Left ventricle myocardium inferior (tissue), 1 donor: ENCODE measurements at regions not wholly inside any gene's neighbourhood (a gene's known extent, or its start where the extent isn't known, plus 50 kb on each side); places are given as distances from the start of the nearest gene placed in this dataset.
"Not testable (repeated sequence)": the region's sequence is repeated elsewhere in the genome, so short reads cannot be mapped to it uniquely, and the experiment has no call there.

ENCODE experiments used
- DNase-seq: peaks from one replicate; pipeline ENCODE4 v3.0.0-alpha.2; 2020
- H3K27ac ChIP-seq: fragments of 200-600 bp; replicated peaks from 2 replicates; pipeline ENCODE4 v1.8.0; 2021
- H3K27me3 ChIP-seq: fragments of 200-600 bp; 2 replicates; pipeline ENCODE4 v1.8.0; 2021; ENCODE audit warnings: low read depth
- H3K36me3 ChIP-seq: fragments of 200-600 bp; 2 replicates; pipeline ENCODE4 v1.8.0; 2021
- H3K4me1 ChIP-seq: fragments of 200-600 bp; 2 replicates; pipeline ENCODE4 v1.8.0; 2021
- H3K4me3 ChIP-seq: fragments of 200-600 bp; 2 replicates; pipeline ENCODE4 v1.8.0; 2021; ENCODE audit warnings: mild to moderate bottlenecking, moderate library complexity
- H3K9me3 ChIP-seq: fragments of 200-600 bp; replicated peaks from 2 replicates; pipeline ENCODE4 v1.8.0; 2021
- CTCF ChIP-seq: fragments of 200-600 bp; IDR thresholded peaks from 2 replicates; pipeline ENCODE4 v1.8.0; 2021; ENCODE audit warnings: antibody characterized with exemption, mild to moderate bottlenecking, borderline replicate concordance
- intact Hi-C: fragments of 100-400 bp; cut with micrococcal nuclease; formaldehyde crosslinking; loops from one replicate; pipeline ENCODE4 v1.11.0; 2022
- donor health status: DM: no; HTN: yes; CAD: no; lungs with severe emphysema.

GRCh38 chrX:40895246-40895645 lies 159.9 kb upstream of the MED14 start:
- intact Hi-C loops, result no loop called here
- H3K27ac ChIP-seq, result no peak overlapping the region

GRCh38 chrX:40897718-40898270 lies 162.5 kb upstream of the MED14 start:
- no peak overlapping the region for H3K27ac ChIP-seq
- H3K36me3 ChIP-seq, result no peaks in the 10 kb centered on the region
- TF ChIP-seq CTCF, result no peak
- no peaks in the 10 kb centered on the region for H3K9me3 ChIP-seq
- intact Hi-C loops, result no loop called here
- H3K4me3 ChIP-seq, result no peak overlapping the region
- H3K4me1 ChIP-seq, result no peaks in the 10 kb centered on the region
- H3K27me3 ChIP-seq, result no peaks in the 10 kb centered on the region
- DNase-seq, result no peak

More at GRCh38 chrX:40895246-40895645, 159.9 kb upstream of the MED14 start:
- no peak overlapping the region for H3K4me3 ChIP-seq
- no peak for DNase-seq
- no peak for TF ChIP-seq CTCF
- H3K9me3 ChIP-seq, result no peaks in the 10 kb centered on the region
- H3K27me3 ChIP-seq, result no peaks in the 10 kb centered on the region
- H3K36me3 ChIP-seq, result no peaks in the 10 kb centered on the region
- no peaks in the 10 kb centered on the region for H3K4me1 ChIP-seq

- H3K27me3 ChIP-seq, result not testable (repeated sequence)
Measured at GRCh38 chrX:40904739-40905138, 169.4 kb upstream of the MED14 start.

GRCh38 chrX:40908026-40908425 lies 172.7 kb upstream of the MED14 start:
- Histone ChIP-seq H3K4me3 (no peak overlapping the region), H3K36me3 (no peaks in the 10 kb centered on the region), H3K9me3 (no peaks in the 10 kb centered on the region), H3K27ac (no peak overlapping the region), H3K4me1 (no peaks in the 10 kb centered on the region), H3K27me3 (no peaks in the 10 kb centered on the region)
- intact Hi-C loops, result no loop called here
- DNase-seq, result no peak
- no peak for TF ChIP-seq CTCF

More at GRCh38 chrX:40904739-40905138, 169.4 kb upstream of the MED14 start:
- H3K4me1 ChIP-seq, H3K4me3 ChIP-seq, H3K36me3 ChIP-seq, intact Hi-C loops, H3K9me3 ChIP-seq, H3K27ac ChIP-seq, DNase-seq: not testable (repeated sequence)

- intact Hi-C loops, result no loop called here
Measured at GRCh38 chrX:40908857-40909475, 173.6 kb upstream of the MED14 start.

More at GRCh38 chrX:40908857-40909475, 173.6 kb upstream of the MED14 start:
- Histone ChIP-seq H3K4me3 (no peak overlapping the region), H3K4me1 (no peaks in the 10 kb centered on the region), H3K27ac (no peak overlapping the region), H3K9me3 (no peaks in the 10 kb centered on the region), H3K27me3 (no peaks in the 10 kb centered on the region), H3K36me3 (no peaks in the 10 kb centered on the region)
- no peak for DNase-seq
- no peak for TF ChIP-seq CTCF
